Osteoblast (primary cell): ENCODE measurements at regions not wholly inside any gene's neighbourhood (a gene's known extent, or its start where the extent isn't known, plus 50 kb on each side); places are given as distances from the start of the nearest gene placed in this dataset.

Experiments
- DNase-seq: peaks from one replicate; pipeline ENCODE4 v3.0.0; 2011; ENCODE audit warnings: low spot score, mixed read lengths; ENCODE audit not compliant: insufficient read length; ENCODE audit errors: missing footprints
- H2AFZ ChIP-seq: 2 replicates; pipeline ENCODE4 v1.6.0; 2011; ENCODE audit warnings: mild to moderate bottlenecking, low read length
- H3K27ac ChIP-seq: 2 replicates; pipeline ENCODE4 v1.5.1; 2011; ENCODE audit warnings: mild to moderate bottlenecking, low read depth, low read length, moderate library complexity
- H3K27me3 ChIP-seq: 2 replicates; pipeline ENCODE4 v1.6.0; 2012; ENCODE audit warnings: mild to moderate bottlenecking, control low read depth, inconsistent platforms, low read length, moderate library complexity; ENCODE audit not compliant: insufficient read depth
- H3K36me3 ChIP-seq: 2 replicates; pipeline ENCODE4 v1.5.1; 2011; ENCODE audit warnings: mild to moderate bottlenecking, low read length, control low read depth, moderate library complexity; ENCODE audit not compliant: insufficient read depth
- H3K4me1 ChIP-seq: 2 replicates; pipeline ENCODE4 v1.5.1; 2011; ENCODE audit warnings: mild to moderate bottlenecking, low read length, control low read depth, moderate library complexity; ENCODE audit not compliant: insufficient read depth
- H3K4me2 ChIP-seq: 2 replicates; pipeline ENCODE4 v1.6.0; 2011; ENCODE audit warnings: mild to moderate bottlenecking, low read length; ENCODE audit not compliant: insufficient read depth
- H3K4me3 ChIP-seq: fragments of 200-600 bp; sonication (generic); 3 replicates; pipeline ENCODE4 v1.5.1; 2012; ENCODE audit warnings: mild to moderate bottlenecking, low read length, inconsistent platforms; ENCODE audit not compliant: insufficient read depth
- H3K79me2 ChIP-seq: 2 replicates; pipeline ENCODE4 v1.6.0; 2012; ENCODE audit warnings: mild to moderate bottlenecking, low read length, control low read depth, inconsistent platforms; ENCODE audit not compliant: insufficient read depth
- H3K9me3 ChIP-seq: 2 replicates; pipeline ENCODE4 v1.5.1; 2011; ENCODE audit warnings: low read depth, low read length, control low read depth
- H4K20me1 ChIP-seq: 2 replicates; pipeline ENCODE4 v1.6.0; 2012; ENCODE audit warnings: mild to moderate bottlenecking, low read length, control low read depth; ENCODE audit not compliant: insufficient read depth
- TF ChIP-seq, protein P1 (sequence below): IDR thresholded peaks from 2 replicates; pipeline ENCODE4 v1.5.1; 2011; ENCODE audit warnings: mild to moderate bottlenecking, low read depth, low read length, moderate library complexity; ENCODE audit errors: extremely low read depth

- Histone ChIP-seq H3K4me2 (no peak overlapping the region), H2AFZ (no peak overlapping the region), H3K27ac (no peak overlapping the region), H4K20me1 (no peaks in the 10 kb centered on the region), H3K4me1 (no peaks in the 10 kb centered on the region), H3K27me3 (no peaks in the 10 kb centered on the region), H3K4me3 (no peak overlapping the region), H3K9me3 (no peaks in the 10 kb centered on the region), H3K36me3 (no peaks in the 10 kb centered on the region), H3K79me2 (no peaks in the 10 kb centered on the region)
- no peak for DNase-seq
- TF ChIP-seq, protein P1, sequence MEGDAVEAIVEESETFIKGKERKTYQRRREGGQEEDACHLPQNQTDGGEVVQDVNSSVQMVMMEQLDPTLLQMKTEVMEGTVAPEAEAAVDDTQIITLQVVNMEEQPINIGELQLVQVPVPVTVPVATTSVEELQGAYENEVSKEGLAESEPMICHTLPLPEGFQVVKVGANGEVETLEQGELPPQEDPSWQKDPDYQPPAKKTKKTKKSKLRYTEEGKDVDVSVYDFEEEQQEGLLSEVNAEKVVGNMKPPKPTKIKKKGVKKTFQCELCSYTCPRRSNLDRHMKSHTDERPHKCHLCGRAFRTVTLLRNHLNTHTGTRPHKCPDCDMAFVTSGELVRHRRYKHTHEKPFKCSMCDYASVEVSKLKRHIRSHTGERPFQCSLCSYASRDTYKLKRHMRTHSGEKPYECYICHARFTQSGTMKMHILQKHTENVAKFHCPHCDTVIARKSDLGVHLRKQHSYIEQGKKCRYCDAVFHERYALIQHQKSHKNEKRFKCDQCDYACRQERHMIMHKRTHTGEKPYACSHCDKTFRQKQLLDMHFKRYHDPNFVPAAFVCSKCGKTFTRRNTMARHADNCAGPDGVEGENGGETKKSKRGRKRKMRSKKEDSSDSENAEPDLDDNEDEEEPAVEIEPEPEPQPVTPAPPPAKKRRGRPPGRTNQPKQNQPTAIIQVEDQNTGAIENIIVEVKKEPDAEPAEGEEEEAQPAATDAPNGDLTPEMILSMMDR: no peak
Measured at GRCh38 chr15:77798847-77799246, 166.1 kb upstream of the LINGO1 start.

DNA sequence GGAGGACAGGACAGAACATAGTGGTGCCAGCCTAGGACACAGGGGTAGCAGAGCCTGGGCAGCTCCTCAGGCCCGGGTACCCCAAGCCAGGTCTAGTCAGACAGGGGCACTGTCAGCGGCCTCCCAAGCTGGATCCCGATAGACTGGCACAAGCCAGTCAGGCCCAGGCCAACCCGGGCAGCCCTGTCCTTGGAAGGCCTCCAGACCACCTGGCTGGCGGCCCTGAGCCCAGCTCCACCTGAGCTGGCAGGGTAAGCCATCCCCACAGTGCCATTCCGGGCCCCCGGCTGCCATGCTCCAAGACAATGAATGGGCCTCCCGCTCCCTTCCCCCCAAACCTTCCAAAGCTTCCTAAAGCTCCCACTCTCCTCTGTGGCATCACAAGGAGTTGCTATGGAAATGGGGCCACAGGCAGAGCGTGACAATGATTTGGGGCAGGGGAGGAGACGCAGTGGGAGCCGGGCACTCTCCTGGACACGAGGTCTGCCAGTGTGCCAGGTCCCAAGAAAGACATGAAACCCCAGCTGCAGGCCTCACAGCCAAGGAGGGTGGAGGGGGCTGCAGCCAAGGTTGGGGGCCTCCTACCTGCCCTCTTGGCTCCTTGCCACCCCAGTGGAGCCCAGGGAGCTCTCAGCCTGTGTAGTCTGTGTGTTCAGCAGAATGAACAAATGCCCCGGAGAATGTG is 165.6 kb upstream of the LINGO1 start:
- no peak overlapping the region for H2AFZ ChIP-seq
- no peaks in the 10 kb centered on the region for H4K20me1 ChIP-seq
- H3K27ac ChIP-seq: no peak overlapping the region
- H3K36me3 ChIP-seq: no peaks in the 10 kb centered on the region
- no peaks in the 10 kb centered on the region for H3K9me3 ChIP-seq
- H3K79me2 ChIP-seq: no peaks in the 10 kb centered on the region
- H3K4me2 ChIP-seq: no peak overlapping the region
- no peaks in the 10 kb centered on the region for H3K4me1 ChIP-seq
- no peak for DNase-seq
- TF ChIP-seq, protein P1: no peak
- H3K4me3 ChIP-seq: no peak overlapping the region
- H3K27me3 ChIP-seq: no peaks in the 10 kb centered on the region

GRCh38 chr15:77797270-77797669 is 164.6 kb upstream of the LINGO1 start:
- H3K27ac ChIP-seq: no peak overlapping the region

DNA sequence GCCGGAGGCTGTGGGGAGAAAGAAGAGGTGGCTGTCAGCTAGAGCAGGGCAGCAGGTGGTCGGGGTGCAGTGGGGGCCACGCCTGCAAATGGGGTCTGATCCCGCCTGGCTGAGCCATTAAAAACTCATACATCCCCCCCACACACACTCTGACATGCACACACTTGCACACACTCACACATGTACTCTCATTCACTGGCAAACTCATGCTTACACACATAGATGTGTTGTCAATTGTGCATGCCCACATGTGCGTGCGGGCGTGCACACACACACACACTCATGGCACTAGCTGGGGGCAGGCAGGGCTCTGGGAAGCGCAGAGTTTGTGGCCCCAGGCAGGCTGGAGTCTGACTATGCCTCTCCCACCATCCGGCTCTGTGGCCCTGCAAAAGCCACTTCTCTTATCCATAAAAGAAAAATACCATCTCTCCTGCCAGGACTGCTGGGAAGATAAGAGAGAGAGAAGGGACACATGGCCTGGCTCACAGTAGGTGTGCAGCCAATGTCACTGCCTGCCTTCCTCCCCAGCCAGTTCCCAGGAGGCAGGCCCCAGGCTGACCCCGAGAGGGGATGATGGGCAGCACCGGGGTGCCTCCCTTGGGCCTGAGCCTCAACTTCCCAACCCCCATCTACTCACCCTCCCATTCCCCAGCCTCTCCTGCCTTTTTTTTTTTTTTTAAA is 163.5 kb upstream of the LINGO1 start:
- H3K9me3 ChIP-seq: no peaks in the 10 kb centered on the region
- DNase-seq: no peak
- no peak overlapping the region for H3K4me3 ChIP-seq
- TF ChIP-seq, protein P1: no peak
- no peaks in the 10 kb centered on the region for H3K36me3 ChIP-seq
- H4K20me1 ChIP-seq: no peaks in the 10 kb centered on the region
- H3K79me2 ChIP-seq: no peaks in the 10 kb centered on the region
- no peaks in the 10 kb centered on the region for H3K4me1 ChIP-seq
- no peak overlapping the region for H3K4me2 ChIP-seq
- no peaks in the 10 kb centered on the region for H3K27me3 ChIP-seq
- H2AFZ ChIP-seq: no peak overlapping the region
- H3K27ac ChIP-seq: no peak overlapping the region

More at GRCh38 chr15:77797270-77797669, 164.6 kb upstream of the LINGO1 start:
- H3K4me3 ChIP-seq: no peak overlapping the region
- DNase-seq: no peak
- no peaks in the 10 kb centered on the region for H3K4me1 ChIP-seq
- no peak overlapping the region for H2AFZ ChIP-seq
- H3K79me2 ChIP-seq: no peaks in the 10 kb centered on the region
- no peaks in the 10 kb centered on the region for H4K20me1 ChIP-seq
- H3K4me2 ChIP-seq: no peak overlapping the region
- TF ChIP-seq, protein P1: no peak
- H3K9me3 ChIP-seq: no peaks in the 10 kb centered on the region
- no peaks in the 10 kb centered on the region for H3K36me3 ChIP-seq
- H3K27me3 ChIP-seq: no peaks in the 10 kb centered on the region
